Adrenal gland (tissue), 5 donors: ENCODE measurements at regions not wholly inside any gene's neighbourhood (a gene's known extent, or its start where the extent isn't known, plus 50 kb on each side); places are given as distances from the start of the nearest gene placed in this dataset.

Experiments used
- CTCF ChIP-seq, 6 experiments: fragments of 450-650 bp in 4 of 6; fragments of 200-600 bp in 2 of 6; sonication (generic) in 1 of 6; IDR thresholded peaks; 1 replicate in 5 of 6; 2 replicates in 1 of 6; pipeline versions ENCODE4 v1.5.1 to v1.8.0; 2016 to 2021; ENCODE audit warnings: antibody characterized with exemption in 6 of 6, mild to moderate bottlenecking in 2 of 6, moderate library complexity in 1 of 6
- POLR2A ChIP-seq, 2 donors: fragments of 450-650 bp; IDR thresholded peaks; one replicate each; pipeline ENCODE4 v1.6.1; 2017; ENCODE audit warnings: antibody characterized with exemption in 2 of 2, mild to moderate bottlenecking in 2 of 2, moderate library complexity in 1 of 2
- donor health status: DM: no; HTN: no; CAD: no.

GRCh38 chr10:8510471-8510870 is 456.0 kb downstream of the GATA3 start:
- TF ChIP-seq CTCF (IDR thresholded peaks at IDR 0.05) (no peak), POLR2A (IDR thresholded peaks at IDR 0.05) (no peak)
